NOMO-1 treated with DMSO at 0.1 percent for 48 hours (cell line): ENCODE measurements at regions not wholly inside any gene's neighbourhood (a gene's known extent, or its start where the extent isn't known, plus 50 kb on each side); places are given as distances from the start of the nearest gene placed in this dataset.
A peak's percentile ranks its signal among the peaks of the same experiment; 100 is the strongest.

Experiments
- DNase-seq: peaks from one replicate; lab custom pipeline; 2025; ENCODE audit not compliant: unreplicated experiment; lab: John Stamatoyannopoulos, UW

DNA sequence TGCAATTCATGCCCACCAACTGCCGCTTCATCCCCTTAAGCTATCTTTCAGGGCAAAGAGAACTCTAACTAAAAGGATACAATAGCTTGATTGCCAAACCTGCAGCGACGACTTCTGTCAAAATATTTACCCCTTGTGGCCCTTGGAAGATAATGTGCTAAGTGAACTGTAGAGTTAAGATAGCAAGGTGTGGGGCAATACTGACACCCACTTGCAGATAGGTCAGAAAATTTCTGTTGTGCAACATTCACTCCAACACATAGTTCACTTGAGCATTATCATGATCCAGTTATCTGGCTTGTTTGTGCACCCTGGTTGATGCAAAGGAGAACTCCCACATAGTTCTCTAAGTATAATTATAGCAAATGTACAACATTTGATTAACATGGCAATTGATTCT, 55.6 kb downstream of the RHOXF2B start:
- peak; percentile 26 for DNase-seq

DNA sequence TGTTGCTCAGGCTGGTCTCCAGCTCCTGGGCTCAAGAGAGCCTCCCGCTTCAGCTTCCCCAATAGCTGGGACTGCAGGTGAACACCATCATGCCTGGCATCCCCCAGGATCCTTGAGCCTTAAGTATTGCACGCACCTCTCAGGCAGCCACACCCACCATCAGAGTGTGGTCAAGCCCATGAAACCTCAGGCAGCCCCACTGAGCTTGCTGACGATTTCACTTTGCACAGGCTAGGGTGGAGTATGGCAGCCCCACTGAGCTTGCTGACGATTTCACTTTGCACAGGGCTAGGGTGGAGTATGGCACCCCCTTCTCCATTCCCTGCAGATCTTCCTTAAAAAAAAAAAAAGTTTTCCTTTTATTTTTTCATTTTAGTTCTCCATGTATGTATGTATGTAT, 57.2 kb downstream of the RHOXF2B start:
- DNase-seq: no peak

DNA sequence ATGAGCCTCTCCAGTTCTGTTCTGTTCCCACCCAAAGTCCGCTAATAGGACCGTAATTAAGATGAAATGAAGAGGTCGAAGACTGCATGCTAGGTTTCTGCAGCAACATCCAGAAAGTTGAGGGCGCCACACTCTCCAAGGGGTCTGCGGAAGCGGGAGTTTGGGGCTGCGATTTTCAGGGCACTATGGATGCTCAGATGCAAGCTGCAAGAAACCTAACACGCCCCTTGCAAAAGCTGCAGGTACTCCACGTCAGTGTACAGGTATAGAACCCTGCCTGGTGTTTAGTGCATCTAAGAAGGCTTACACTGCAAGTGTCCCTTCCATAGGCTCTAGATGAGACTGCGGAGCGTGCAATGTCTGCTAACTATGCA, 61.4 kb downstream of the RHOXF2B start:
- DNase-seq: no peak

- peak; percentile 8 for DNase-seq
Measured at GRCh38 chrX:120015145-120016067, 62.1 kb downstream of the RHOXF2B start.

GRCh38 chrX:120014354-120015130, 62.9 kb downstream of the RHOXF2B start:
- DNase-seq: no peak

DNA sequence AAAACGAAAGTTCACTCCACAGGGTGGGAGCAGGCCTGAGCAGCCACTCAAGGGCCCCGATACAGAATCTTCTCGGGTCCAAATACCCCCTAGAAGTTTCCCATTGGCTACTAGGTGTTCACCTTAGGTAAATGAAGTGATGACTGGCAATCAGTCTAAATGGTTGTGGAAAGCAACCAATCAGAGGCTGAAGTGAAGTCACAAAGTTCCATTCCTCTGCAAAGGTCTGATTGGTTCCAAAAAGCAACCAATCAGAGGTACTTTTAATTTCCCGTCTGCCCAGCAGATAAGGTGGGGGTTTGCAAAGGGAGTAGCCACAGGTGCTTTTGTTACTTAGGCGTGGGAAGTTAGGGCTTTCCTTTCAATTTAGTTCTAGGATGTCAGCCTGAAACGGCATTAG, 58.2 kb upstream of the NKAP start:
- DNase-seq: no peak

DNA sequence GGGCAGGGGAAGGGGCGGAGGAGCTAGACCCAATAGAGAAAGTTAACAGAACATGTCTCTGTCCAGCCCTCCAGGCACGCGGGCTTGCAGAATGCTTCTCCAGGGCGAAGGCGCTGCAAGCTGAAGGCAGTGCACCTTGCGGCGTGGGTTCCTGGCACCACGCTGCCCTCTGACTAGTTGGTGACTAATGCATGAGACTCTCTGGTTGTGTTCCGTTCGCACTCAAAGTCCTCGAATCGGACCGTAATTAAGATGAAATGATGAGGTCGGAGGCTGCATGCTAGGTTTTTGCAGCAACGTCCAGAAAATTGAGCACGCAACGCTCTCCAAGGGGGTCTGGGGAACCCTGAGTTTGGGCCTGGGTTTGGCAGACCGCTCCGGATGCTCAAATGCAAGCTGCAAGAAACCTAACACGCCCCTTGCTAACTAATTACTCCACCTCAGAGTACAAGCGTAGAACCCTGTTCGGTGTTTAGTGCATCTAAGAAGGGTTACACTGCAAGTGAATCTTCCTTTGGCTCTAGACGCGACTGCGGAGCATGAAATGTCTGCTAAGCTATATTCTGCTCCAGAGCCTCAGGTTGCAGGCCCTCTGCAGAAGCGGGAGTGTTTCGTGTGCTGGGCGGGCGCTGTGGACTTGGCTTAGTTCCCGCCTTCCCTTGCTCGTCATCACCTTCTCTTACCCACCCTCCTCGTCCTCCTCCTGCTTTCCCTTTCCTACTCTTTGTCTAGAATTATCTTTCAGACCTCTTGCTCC, 57.1 kb upstream of the NKAP start:
- DNase-seq: no peak

DNA sequence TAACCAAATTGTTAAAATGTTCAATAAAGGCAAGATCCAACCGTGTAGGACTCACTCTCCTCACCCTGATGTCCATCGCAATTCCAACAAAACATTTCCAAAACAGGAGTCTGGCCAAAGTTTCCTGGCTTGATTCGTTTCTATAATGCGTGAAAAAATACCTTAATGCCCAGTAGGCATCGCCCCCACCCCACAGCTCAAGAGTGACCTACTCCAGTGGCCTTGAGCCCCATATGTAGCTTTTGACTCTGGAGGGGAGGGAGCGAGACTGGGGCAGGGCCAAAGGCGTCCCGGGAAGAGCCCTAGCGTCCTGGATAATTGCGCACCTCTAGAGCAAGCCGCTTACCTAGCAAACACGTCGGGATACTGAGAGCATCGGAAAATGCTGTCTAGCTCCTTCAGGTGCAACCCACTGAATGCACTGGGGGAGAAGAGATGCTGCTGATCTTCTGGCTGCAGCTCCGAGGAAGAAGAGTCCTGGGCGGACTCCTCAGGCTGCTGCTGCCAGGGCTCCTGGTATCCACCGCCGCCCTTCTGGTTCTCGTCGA, 55.6 kb upstream of the NKAP start:
- DNase-seq: no peak

DNA sequence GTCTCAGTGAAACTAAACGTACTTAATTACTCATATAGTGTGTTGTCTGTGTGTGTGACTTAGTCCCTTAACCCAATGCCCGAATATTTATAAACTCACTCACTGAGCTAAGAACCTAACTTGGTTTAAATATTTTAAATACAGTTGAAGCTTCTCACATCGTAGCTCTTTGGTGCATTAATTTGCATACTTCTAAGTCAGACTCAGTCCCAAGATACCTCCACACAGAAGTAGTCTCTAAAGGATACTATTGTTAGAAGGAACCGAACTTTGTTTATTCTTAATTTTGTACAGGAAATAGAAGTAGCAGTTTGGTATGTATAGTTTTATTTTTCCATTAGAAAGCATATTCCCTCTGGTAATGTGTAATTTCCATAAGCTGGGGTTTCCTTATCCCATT, 54.0 kb upstream of the NKAP start:
- no peak for DNase-seq

GRCh38 chrX:119996600-119997524, 53.3 kb upstream of the NKAP start:
- no peak for DNase-seq

- DNase-seq: no peak
Measured at GRCh38 chrX:119996069-119996468, 52.5 kb upstream of the NKAP start.
